GM23338 (cell line): ENCODE measurements at regions not wholly inside any gene's neighbourhood (a gene's known extent, or its start where the extent isn't known, plus 50 kb on each side); places are given as distances from the start of the nearest gene placed in this dataset.

Source experiments
- ATAC-seq: fragments of 200-7000 bp; cut with Tn5 transposase; 3 replicates; pipeline ENCODE4 v1.9.1; 2020
- DNase-seq: peaks from one replicate; pipeline ENCODE4 v3.0.0-alpha.2; 2015; ENCODE audit warnings: low spot score
- H2AFZ ChIP-seq: fragments of 200-600 bp; sonication (generic); 2 replicates; pipeline ENCODE4 v1.8.0; 2016; ENCODE audit warnings: antibody characterized with exemption, mild to moderate bottlenecking, moderate library complexity
- H3F3A ChIP-seq: fragments of 200-600 bp; sonication (generic); replicated peaks from 2 replicates; pipeline ENCODE4 v1.8.0; 2017; ENCODE audit warnings: antibody characterized with exemption, mixed run types, low read depth
- H3K27ac ChIP-seq: fragments of 200-600 bp; sonication (generic); 2 replicates; pipeline ENCODE4 v1.6.1; 2016; ENCODE audit warnings: low read depth
- H3K27me3 ChIP-seq: fragments of 200-600 bp; sonication (generic); 2 replicates; pipeline ENCODE4 v1.8.0; 2016; ENCODE audit warnings: mild to moderate bottlenecking, mixed run types, moderate library complexity; ENCODE audit not compliant: insufficient read depth
- H3K36me3 ChIP-seq: fragments of 200-600 bp; sonication (generic); 2 replicates; pipeline ENCODE4 v1.8.0; 2016; ENCODE audit warnings: mild to moderate bottlenecking; ENCODE audit not compliant: insufficient read depth
- H3K4me1 ChIP-seq: fragments of 200-600 bp; sonication (generic); 2 replicates; pipeline ENCODE4 v1.8.0; 2016; ENCODE audit warnings: mild to moderate bottlenecking, moderate library complexity; ENCODE audit not compliant: insufficient read depth
- H3K4me2 ChIP-seq: fragments of 200-600 bp; sonication (generic); 2 replicates; pipeline ENCODE4 v1.7.1; 2017; ENCODE audit warnings: mixed run types
- H3K4me3 ChIP-seq: fragments of 200-600 bp; sonication (generic); 2 replicates; pipeline ENCODE4 v1.6.1; 2016; ENCODE audit warnings: mixed run types
- H3K79me2 ChIP-seq: fragments of 200-600 bp; sonication (generic); replicated peaks from 2 replicates; pipeline ENCODE4 v1.8.0; 2017; ENCODE audit warnings: mild to moderate bottlenecking; ENCODE audit not compliant: insufficient read depth
- H3K9me2 ChIP-seq: fragments of 200-600 bp; sonication (generic); 2 replicates; pipeline ENCODE4 v1.8.0; 2017; ENCODE audit not compliant: insufficient read depth
- H4K20me1 ChIP-seq: fragments of 200-600 bp; sonication (generic); replicated peaks from 2 replicates; pipeline ENCODE4 v1.8.0; 2017; ENCODE audit warnings: mild to moderate bottlenecking; ENCODE audit not compliant: insufficient read depth
- H3K27ac Mint-ChIP-seq: 2 replicates; pipeline ENCODE4 v1.8.0; 2020; ENCODE audit warnings: inconsistent platforms, mild to moderate bottlenecking, moderate library complexity, mixed read lengths
- H3K27me3 Mint-ChIP-seq: 3 replicates; pipeline ENCODE4 v1.8.0; 2022; ENCODE audit warnings: low read depth, mild to moderate bottlenecking, moderate library complexity, mixed read lengths, inconsistent platforms; ENCODE audit not compliant: insufficient read depth, poor library complexity
- H3K36me3 Mint-ChIP-seq: 3 replicates; pipeline ENCODE4 v1.8.0; 2021; ENCODE audit warnings: low read depth, mild to moderate bottlenecking, inconsistent platforms, moderate library complexity, mixed read lengths
- H3K4me1 Mint-ChIP-seq: 3 replicates; pipeline ENCODE4 v1.8.0; 2020; ENCODE audit warnings: mild to moderate bottlenecking, inconsistent platforms, mixed read lengths
- H3K4me3 Mint-ChIP-seq: 3 replicates; pipeline ENCODE4 v1.8.0; 2021; ENCODE audit warnings: moderate library complexity, mild to moderate bottlenecking, inconsistent platforms, mixed read lengths
- H3K9me3 Mint-ChIP-seq: 3 replicates; pipeline ENCODE4 v1.8.0; 2020; ENCODE audit warnings: moderate library complexity, mild to moderate bottlenecking, inconsistent platforms, mixed read lengths
- CTCF ChIP-seq, 2 experiments: fragments of 200-600 bp in 1 of 2; sonication (generic) in 1 of 2; conservative IDR thresholded peaks; 2 replicates each; pipeline versions ENCODE4 v1.5.1 to v1.6.1; 2016 to 2017; ENCODE audit warnings: antibody characterized with exemption in 2 of 2, low read depth in 2 of 2, mild to moderate bottlenecking in 2 of 2, moderate library complexity in 1 of 2
- ETS1 ChIP-seq: IDR thresholded peaks from 2 replicates; pipeline ENCODE4 v1.6.1; 2016; ENCODE audit warnings: antibody characterized with exemption
- EZH2phosphoT487 ChIP-seq: fragments of 200-600 bp; sonication (generic); IDR thresholded peaks from one replicate; pipeline ENCODE4 v1.8.1; 2018; ENCODE audit warnings: antibody characterized with exemption; ENCODE audit not compliant: unreplicated experiment
- NANOG ChIP-seq: IDR thresholded peaks from 2 replicates; pipeline ENCODE4 v1.6.1; 2016; ENCODE audit warnings: antibody characterized with exemption, borderline replicate concordance
- REST ChIP-seq: IDR thresholded peaks from one replicate; pipeline ENCODE4 v1.6.1; 2018; ENCODE audit warnings: antibody characterized with exemption; ENCODE audit not compliant: unreplicated experiment
- ZNF114 ChIP-seq: fragments of 250-450 bp; sonication (Bioruptor Pico); IDR thresholded peaks from 2 replicates; pipeline ENCODE4 v1.5.0; 2020; ENCODE audit warnings: mild to moderate bottlenecking, moderate library complexity

- no peaks in the 10 kb centered on the region for H3K27me3 Mint-ChIP-seq
- H3K36me3 Mint-ChIP-seq = no peaks in the 10 kb centered on the region
- no peaks in the 10 kb centered on the region for H3K36me3 ChIP-seq
Measured at GRCh38 chrX:96182366-96182765, 502.3 kb upstream of the DIAPH2 start.

More at GRCh38 chrX:96182366-96182765, 502.3 kb upstream of the DIAPH2 start:
- Histone ChIP-seq H3F3A (no peaks in the 10 kb centered on the region), H3K4me1 (peaks cover 7% of the 10 kb centered on the region; the same call in 1 of the 2 replicates), H3K4me2 (no peak overlapping the region), H4K20me1 (no peaks in the 10 kb centered on the region), H3K79me2 (no peaks in the 10 kb centered on the region), H3K4me3 (no peak overlapping the region), H2AFZ (peak overlapping the region; percentile 56), H3K9me2 (no peaks in the 10 kb centered on the region), H3K27ac (no peak overlapping the region), H3K27me3 (no peaks in the 10 kb centered on the region)
- Mint-ChIP-seq H3K4me3 (no peak overlapping the region), H3K27ac (no peak overlapping the region), H3K4me1 (peaks cover 17% of the 10 kb centered on the region; the same call in 2 of the 3 replicates), H3K9me3 (no peaks in the 10 kb centered on the region; the same call in 2 of the 3 replicates)
- ATAC-seq (peak; percentile 79), DNase-seq (peak; percentile 72)
- no peak for TF ChIP-seq ZNF114
- peak; percentile 59 to 84 for TF ChIP-seq CTCF (conservative IDR thresholded peaks at IDR 0.05; ENCODE audit: low read depth in 2 of 2)
- no peak for TF ChIP-seq NANOG
- TF ChIP-seq EZH2phosphoT487 = no peak
- no peak for TF ChIP-seq ETS1
- no peak for TF ChIP-seq REST
